ENCODE measurements at regions not wholly inside any gene's neighbourhood (a gene's known extent, or its start where the extent isn't known, plus 50 kb on each side); places are given as distances from the start of the nearest gene placed in this dataset.

- TF ChIP-seq CTCF (IDR thresholded peaks at IDR 0.05) (no peak), SP1 (CRISPR knock-in tag; conservative IDR thresholded peaks at IDR 0.05) (no peak)
These were observed 297.0 kb upstream of the INTU start for GRCh38 chr4:127335732-127336131.
